ENCODE measurements at regions not wholly inside any gene's neighbourhood (a gene's known extent, or its start where the extent isn't known, plus 50 kb on each side); places are given as distances from the start of the nearest gene placed in this dataset.
"Not testable (repeated sequence)": the region's sequence is repeated elsewhere in the genome, so short reads cannot be mapped to it uniquely, and the experiment has no call there.

- TF ChIP-seq, protein P1, sequence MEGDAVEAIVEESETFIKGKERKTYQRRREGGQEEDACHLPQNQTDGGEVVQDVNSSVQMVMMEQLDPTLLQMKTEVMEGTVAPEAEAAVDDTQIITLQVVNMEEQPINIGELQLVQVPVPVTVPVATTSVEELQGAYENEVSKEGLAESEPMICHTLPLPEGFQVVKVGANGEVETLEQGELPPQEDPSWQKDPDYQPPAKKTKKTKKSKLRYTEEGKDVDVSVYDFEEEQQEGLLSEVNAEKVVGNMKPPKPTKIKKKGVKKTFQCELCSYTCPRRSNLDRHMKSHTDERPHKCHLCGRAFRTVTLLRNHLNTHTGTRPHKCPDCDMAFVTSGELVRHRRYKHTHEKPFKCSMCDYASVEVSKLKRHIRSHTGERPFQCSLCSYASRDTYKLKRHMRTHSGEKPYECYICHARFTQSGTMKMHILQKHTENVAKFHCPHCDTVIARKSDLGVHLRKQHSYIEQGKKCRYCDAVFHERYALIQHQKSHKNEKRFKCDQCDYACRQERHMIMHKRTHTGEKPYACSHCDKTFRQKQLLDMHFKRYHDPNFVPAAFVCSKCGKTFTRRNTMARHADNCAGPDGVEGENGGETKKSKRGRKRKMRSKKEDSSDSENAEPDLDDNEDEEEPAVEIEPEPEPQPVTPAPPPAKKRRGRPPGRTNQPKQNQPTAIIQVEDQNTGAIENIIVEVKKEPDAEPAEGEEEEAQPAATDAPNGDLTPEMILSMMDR (IDR thresholded peaks at IDR 0.05) = not testable (repeated sequence)
- not testable (repeated sequence) for TF ChIP-seq EP300 (IDR thresholded peaks at IDR 0.05)
Observed at GRCh38 chr15:20221063-20221462, 320.5 kb downstream of the GOLGA6L6 start.
